Heart left ventricle (tissue), 13 donors: ENCODE measurements at regions not wholly inside any gene's neighbourhood (a gene's known extent, or its start where the extent isn't known, plus 50 kb on each side); places are given as distances from the start of the nearest gene placed in this dataset.

Experiments
- POLR2A ChIP-seq, 2 donors: fragments of 450-650 bp; IDR thresholded peaks; one replicate each; pipeline ENCODE4 v1.6.1; 2017; ENCODE audit warnings: antibody characterized with exemption in 2 of 2, mild to moderate bottlenecking in 2 of 2, moderate library complexity in 2 of 2
- TF ChIP-seq, protein P1 (sequence below), 12 donors: fragments of 200-600 bp; sonication (generic) in 4 of 12; IDR thresholded peaks; one replicate each; pipeline versions ENCODE4 v1.5.0 to v1.8.0; 2018 to 2022; ENCODE audit warnings: antibody characterized with exemption in 12 of 12, mild to moderate bottlenecking in 5 of 12
- donor health status: ischemic (EF 13 %, LVEDD 7.1; RV severe dilation, severe dysfunction).
- donor health status: DM: no; HTN: yes; CAD: no.
- donor health status: DM: no; HTN: no; CAD: no.
- donor health status: ischemic (EF 25% LVEDD 6.9; RV normal size, moderate dysfunction).
- donor health status: ischemic (EF 25% LVEDD 5.7; RV mildly dilated, moderate dysfunction).
- donor health status: ischemic (EF 35%, LVEDD 5.7; RV mildly dilated, moderate dysfunction).
- donor health status: nonischemic (EF 11% LVEDD 7.7; RV severe dilation, severe dysfunction).
- donor health status: DM: yes; HTN: yes; CAD: no.
- donor health status: PGD.
- donor health status: ischemic (EF 29% LVEDD 5.4; RV normal size, mild dysfunction).
- donor health status: nonischemic (EF 23%, LVEDD 6.1; RV moderate dilation, normal function).

DNA sequence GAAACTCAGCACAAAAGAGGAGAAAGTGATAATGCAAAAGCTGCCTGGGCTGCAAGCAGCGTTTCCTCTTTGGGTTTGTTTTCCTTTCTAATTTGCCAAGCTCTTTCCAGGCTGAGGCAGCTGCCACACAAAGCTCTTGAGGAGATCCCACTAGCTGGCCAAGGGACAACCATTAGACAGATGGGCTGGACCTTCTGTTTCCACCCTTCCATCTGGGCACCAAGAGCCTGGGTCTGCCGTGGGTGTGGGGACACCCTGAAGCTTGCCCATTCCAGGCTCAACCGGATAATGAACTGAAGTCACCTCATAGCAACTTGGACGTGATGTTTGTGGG is 194.6 kb upstream of the C1QTNF7 start:
- TF ChIP-seq, protein P1, sequence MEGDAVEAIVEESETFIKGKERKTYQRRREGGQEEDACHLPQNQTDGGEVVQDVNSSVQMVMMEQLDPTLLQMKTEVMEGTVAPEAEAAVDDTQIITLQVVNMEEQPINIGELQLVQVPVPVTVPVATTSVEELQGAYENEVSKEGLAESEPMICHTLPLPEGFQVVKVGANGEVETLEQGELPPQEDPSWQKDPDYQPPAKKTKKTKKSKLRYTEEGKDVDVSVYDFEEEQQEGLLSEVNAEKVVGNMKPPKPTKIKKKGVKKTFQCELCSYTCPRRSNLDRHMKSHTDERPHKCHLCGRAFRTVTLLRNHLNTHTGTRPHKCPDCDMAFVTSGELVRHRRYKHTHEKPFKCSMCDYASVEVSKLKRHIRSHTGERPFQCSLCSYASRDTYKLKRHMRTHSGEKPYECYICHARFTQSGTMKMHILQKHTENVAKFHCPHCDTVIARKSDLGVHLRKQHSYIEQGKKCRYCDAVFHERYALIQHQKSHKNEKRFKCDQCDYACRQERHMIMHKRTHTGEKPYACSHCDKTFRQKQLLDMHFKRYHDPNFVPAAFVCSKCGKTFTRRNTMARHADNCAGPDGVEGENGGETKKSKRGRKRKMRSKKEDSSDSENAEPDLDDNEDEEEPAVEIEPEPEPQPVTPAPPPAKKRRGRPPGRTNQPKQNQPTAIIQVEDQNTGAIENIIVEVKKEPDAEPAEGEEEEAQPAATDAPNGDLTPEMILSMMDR (IDR thresholded peaks at IDR 0.05) = no peak
- TF ChIP-seq POLR2A (IDR thresholded peaks at IDR 0.05) = no peak
